Nephron progenitor cell (in vitro differentiated cells): ENCODE measurements at regions not wholly inside any gene's neighbourhood (a gene's known extent, or its start where the extent isn't known, plus 50 kb on each side); places are given as distances from the start of the nearest gene placed in this dataset.
A peak's percentile ranks its signal among the peaks of the same experiment; 100 is the strongest.

Experiments
- DNase-seq: peaks from one replicate; pipeline ENCODE4 v3.0.0; 2021
- H3K27ac Mint-ChIP-seq: 2 replicates; pipeline ENCODE4 v1.8.0; 2021; ENCODE audit warnings: mild to moderate bottlenecking, moderate library complexity, mixed read lengths
- H3K27me3 Mint-ChIP-seq: 2 replicates; pipeline ENCODE4 v1.8.0; 2021; ENCODE audit warnings: mild to moderate bottlenecking, low read depth, mixed read lengths; ENCODE audit not compliant: poor library complexity
- H3K36me3 Mint-ChIP-seq: 2 replicates; pipeline ENCODE4 v1.8.0; 2021; ENCODE audit warnings: low read depth, mixed read lengths
- H3K4me1 Mint-ChIP-seq: 2 replicates; pipeline ENCODE4 v1.8.0; 2021; ENCODE audit warnings: mixed read lengths
- H3K4me3 Mint-ChIP-seq: 2 replicates; pipeline ENCODE4 v1.8.0; 2021; ENCODE audit warnings: mild to moderate bottlenecking, moderate library complexity, mixed read lengths
- H3K9me3 Mint-ChIP-seq: 2 replicates; pipeline ENCODE4 v1.8.0; 2021; ENCODE audit warnings: mild to moderate bottlenecking, moderate library complexity, mixed read lengths
- TF ChIP-seq, protein P1 (sequence below): fragments of 200-600 bp; sonication (generic); IDR thresholded peaks from 2 replicates; pipeline ENCODE4 v1.5.0; 2021; ENCODE audit warnings: antibody characterized with exemption

DNA sequence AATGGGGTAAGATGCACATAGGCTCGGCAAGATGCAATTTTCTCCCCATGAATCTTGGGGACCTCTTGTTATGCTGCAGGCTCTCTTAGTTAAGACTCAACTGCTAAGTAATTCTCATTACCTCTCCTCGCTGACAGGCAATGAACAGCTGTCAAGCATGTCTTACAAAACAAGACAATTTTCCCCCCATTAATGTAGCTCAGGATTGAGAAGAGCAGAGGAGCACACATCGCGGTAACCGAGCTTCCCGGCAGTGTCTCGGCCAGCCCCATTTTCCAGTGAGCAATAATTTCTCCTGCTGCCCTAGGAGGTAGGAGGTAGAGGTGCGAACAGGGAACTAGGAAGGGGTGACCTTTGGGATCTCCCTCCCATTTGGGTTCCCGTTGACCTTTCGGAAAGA is 272.1 kb downstream of the HAPSTR1 start:
- H3K9me3 Mint-ChIP-seq: peaks cover 15% of the 10 kb centered on the region
- no peaks in the 10 kb centered on the region for H3K4me1 Mint-ChIP-seq
- no peak for DNase-seq
- no peak overlapping the region for H3K27ac Mint-ChIP-seq
- H3K36me3 Mint-ChIP-seq: no peaks in the 10 kb centered on the region
- peaks cover 10% of the 10 kb centered on the region for H3K27me3 Mint-ChIP-seq
- TF ChIP-seq, protein P1, sequence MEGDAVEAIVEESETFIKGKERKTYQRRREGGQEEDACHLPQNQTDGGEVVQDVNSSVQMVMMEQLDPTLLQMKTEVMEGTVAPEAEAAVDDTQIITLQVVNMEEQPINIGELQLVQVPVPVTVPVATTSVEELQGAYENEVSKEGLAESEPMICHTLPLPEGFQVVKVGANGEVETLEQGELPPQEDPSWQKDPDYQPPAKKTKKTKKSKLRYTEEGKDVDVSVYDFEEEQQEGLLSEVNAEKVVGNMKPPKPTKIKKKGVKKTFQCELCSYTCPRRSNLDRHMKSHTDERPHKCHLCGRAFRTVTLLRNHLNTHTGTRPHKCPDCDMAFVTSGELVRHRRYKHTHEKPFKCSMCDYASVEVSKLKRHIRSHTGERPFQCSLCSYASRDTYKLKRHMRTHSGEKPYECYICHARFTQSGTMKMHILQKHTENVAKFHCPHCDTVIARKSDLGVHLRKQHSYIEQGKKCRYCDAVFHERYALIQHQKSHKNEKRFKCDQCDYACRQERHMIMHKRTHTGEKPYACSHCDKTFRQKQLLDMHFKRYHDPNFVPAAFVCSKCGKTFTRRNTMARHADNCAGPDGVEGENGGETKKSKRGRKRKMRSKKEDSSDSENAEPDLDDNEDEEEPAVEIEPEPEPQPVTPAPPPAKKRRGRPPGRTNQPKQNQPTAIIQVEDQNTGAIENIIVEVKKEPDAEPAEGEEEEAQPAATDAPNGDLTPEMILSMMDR: no peak
- no peak overlapping the region for H3K4me3 Mint-ChIP-seq

DNA sequence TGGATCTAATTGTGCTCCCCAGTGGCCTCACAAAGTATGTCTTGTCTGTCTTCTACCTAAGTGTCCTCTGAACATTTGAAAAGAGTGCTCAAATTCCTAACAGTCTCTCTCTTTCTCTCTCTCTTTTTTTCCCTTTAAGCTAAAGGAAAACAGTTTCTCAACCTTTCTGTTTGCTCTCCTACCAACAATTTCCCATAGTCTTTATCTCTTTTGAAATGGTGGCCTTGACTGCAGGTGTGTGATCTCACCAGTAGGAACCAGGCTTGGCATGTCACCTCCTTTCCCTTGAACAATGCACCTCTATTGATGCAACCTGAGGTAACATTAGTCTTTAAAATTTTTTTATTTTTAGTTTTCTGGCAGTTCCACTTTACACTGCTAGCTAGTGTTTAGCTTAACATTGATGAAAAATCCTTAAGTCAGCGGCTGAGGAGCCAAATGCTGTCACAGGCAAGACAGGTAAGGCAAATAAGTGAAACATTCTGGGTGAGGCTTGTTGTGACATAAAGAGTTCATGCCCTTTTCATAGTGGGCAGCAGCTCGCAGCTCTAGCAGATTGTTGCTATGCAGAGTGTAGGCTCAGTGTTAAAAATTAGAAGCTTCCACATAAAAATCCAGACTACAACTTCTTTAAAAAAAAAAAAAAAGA is 273.4 kb downstream of the HAPSTR1 start:
- Mint-ChIP-seq H3K27ac (no peak overlapping the region), H3K9me3 (peaks cover 9% of the 10 kb centered on the region), H3K4me3 (no peak overlapping the region), H3K27me3 (peaks cover 6% of the 10 kb centered on the region), H3K36me3 (no peaks in the 10 kb centered on the region), H3K4me1 (peaks cover 6% of the 10 kb centered on the region)
- TF ChIP-seq, protein P1: no peak
- no peak for DNase-seq

DNA sequence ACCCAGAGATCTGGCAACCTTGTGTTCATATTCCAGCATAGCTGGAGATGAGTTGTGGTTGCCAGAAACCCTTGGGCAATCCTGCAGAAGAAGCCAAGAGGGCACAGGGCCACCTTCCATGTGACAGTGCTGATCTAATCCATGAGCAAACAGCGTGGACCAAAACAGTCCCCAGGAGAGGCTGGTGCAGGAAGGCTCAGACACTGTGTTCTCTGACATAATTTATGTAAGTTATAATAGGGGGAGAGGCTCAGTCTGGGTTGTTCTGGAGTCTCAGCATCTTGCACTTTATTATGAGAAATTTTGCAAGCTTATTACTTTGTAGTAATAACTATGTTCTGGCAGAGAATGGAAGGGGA is 273.9 kb downstream of the HAPSTR1 start:
- peaks cover 6% of the 10 kb centered on the region for H3K27me3 Mint-ChIP-seq
- no peak for DNase-seq
- no peak overlapping the region for H3K4me3 Mint-ChIP-seq
- H3K9me3 Mint-ChIP-seq: peaks cover 9% of the 10 kb centered on the region
- H3K36me3 Mint-ChIP-seq: no peaks in the 10 kb centered on the region
- peaks cover 11% of the 10 kb centered on the region for H3K4me1 Mint-ChIP-seq
- TF ChIP-seq, protein P1: no peak
- no peak overlapping the region for H3K27ac Mint-ChIP-seq

DNA sequence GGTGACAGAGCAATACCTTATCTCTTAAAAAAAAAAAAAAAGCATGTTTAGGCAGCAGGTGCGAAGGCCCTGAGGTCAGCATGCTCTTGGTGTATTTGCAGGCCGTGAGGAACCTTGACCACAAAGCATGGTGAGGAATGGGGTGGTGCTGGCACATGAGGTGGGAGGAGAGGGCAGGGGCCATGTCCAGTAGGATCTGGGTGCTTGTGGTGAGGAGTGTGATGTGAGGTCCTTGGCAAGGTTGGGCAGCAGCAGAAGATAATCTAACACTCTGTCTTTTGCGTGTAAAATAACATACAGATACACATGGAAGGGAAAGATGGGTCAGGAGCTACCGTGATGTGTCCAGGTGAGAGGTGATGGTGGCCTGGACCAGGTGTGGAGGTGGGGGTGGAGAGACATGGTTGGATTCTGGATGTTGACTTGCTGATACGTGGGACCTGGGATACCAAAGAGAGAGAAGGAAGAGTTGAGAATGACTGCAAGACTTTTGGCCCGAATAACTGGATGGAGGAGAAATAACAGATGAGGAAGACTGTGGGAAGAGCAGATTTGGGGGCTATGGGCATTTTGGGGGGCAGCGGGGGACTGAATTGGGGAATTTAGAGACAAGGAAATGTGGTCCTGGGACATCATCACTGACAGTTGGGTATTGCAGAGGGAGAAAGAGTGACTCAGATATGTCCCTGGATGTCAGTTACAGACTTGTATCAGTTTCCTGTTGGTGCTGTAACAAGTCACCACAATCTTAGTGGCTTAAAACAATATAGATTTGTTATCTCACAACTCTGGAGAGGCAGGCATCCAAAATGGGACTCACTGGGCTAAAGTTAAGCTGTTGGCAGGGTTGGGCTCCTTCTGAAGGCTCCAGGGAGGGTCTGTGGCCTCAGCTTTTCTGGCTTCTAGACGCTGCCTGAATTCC is 274.9 kb downstream of the HAPSTR1 start:
- Mint-ChIP-seq H3K27me3 (peaks cover 6% of the 10 kb centered on the region), H3K4me1 (peaks cover 15% of the 10 kb centered on the region), H3K27ac (no peak overlapping the region), H3K9me3 (peaks cover 10% of the 10 kb centered on the region), H3K36me3 (no peaks in the 10 kb centered on the region), H3K4me3 (no peak overlapping the region)
- no peak for DNase-seq
- TF ChIP-seq, protein P1: no peak

DNA sequence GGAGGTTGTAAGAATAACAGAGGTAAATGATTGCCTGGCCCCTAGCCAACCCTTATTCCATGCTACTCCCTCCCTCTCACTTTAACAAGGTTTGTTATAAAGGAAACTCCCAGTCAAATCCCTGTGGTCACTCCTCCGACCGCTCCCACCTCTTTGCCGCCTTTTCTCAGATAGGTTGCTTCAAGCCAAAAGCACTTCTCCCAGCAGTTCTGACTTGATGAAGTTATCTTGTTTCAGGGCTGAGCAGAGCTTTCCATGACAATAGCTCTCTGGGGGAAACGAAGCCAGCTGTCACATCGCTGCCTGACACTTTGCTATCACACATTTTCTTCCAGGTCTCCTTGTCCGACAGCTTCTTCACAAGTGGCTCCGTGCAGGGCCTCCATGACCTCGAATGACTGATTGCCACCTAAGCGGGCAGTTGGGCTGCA is 278.6 kb downstream of the HAPSTR1 start:
- no peaks in the 10 kb centered on the region for H3K36me3 Mint-ChIP-seq
- H3K9me3 Mint-ChIP-seq: peaks cover 5% of the 10 kb centered on the region
- H3K27ac Mint-ChIP-seq: peak overlapping the region; percentile 88
- DNase-seq: peak; percentile 6
- peaks cover 35% of the 10 kb centered on the region for H3K4me1 Mint-ChIP-seq
- peaks cover 6% of the 10 kb centered on the region for H3K27me3 Mint-ChIP-seq
- TF ChIP-seq, protein P1: no peak
- H3K4me3 Mint-ChIP-seq: no peak overlapping the region
